H1 (cell line): ENCODE measurements at regions not wholly inside any gene's neighbourhood (a gene's known extent, or its start where the extent isn't known, plus 50 kb on each side); places are given as distances from the start of the nearest gene placed in this dataset.

Experiments
- CTCF ChIA-PET: fragments of 300-600 bp; sonication (Branson Sonifier 250); formaldehyde crosslinking; loops from one replicate; lab custom pipeline; 2021; ENCODE audit not compliant: partially characterized antibody; lab: Charles Lee
- POLR2A ChIA-PET: fragments of 300-600 bp; sonication (Branson Sonifier 250); formaldehyde crosslinking; loops from one replicate; lab custom pipeline; 2021; ENCODE audit warnings: inconsistent platforms; ENCODE audit not compliant: partially characterized antibody; lab: Charles Lee
- DNase-seq, 2 experiments: peaks; one replicate each; pipeline versions ENCODE4 v3.0.0 to v3.0.0-alpha.2; 2010 to 2022; ENCODE audit warnings: low spot score in 2 of 2, low read depth in 1 of 2, mixed read lengths in 1 of 2
- FAIRE-seq: peaks from 2 replicates; lab custom pipeline; 2011; peaks lifted over from hg19 to GRCh38; lab: Jason Lieb, UNC
- H2AFZ ChIP-seq: 2 replicates; pipeline ENCODE4 v1.8.1; 2012; ENCODE audit warnings: low read length, inconsistent platforms
- H2AK5ac ChIP-seq: 2 replicates; pipeline ENCODE4 v1.6.1; 2013; ENCODE audit warnings: low read depth, low read length
- H2BK120ac ChIP-seq: replicated peaks from 2 replicates; pipeline ENCODE3; 2013; ENCODE audit warnings: low read depth, low read length, inconsistent platforms
- H2BK12ac ChIP-seq: 2 replicates; pipeline ENCODE4 v1.6.1; 2013; ENCODE audit warnings: low read depth, low read length
- H2BK15ac ChIP-seq: 2 replicates; pipeline ENCODE4 v1.6.1; 2013; ENCODE audit warnings: low read length
- H2BK20ac ChIP-seq: 2 replicates; pipeline ENCODE4 v1.6.1; 2013; ENCODE audit warnings: low read length
- H2BK5ac ChIP-seq: 2 replicates; pipeline ENCODE4 v1.6.1; 2013; ENCODE audit warnings: low read depth, low read length
- H3K14ac ChIP-seq: 2 replicates; pipeline ENCODE4 v1.6.1; 2013; ENCODE audit warnings: inconsistent platforms; ENCODE audit not compliant: insufficient read length
- H3K18ac ChIP-seq: 2 replicates; pipeline ENCODE4 v1.6.1; 2013; ENCODE audit warnings: low read length; ENCODE audit errors: extremely low read depth
- H3K23ac ChIP-seq: 2 replicates; pipeline ENCODE4 v1.6.1; 2013; ENCODE audit warnings: inconsistent platforms; ENCODE audit not compliant: insufficient read length
- H3K23me2 ChIP-seq: 2 replicates; pipeline ENCODE4 v1.6.1; 2013; ENCODE audit warnings: low read depth, low read length
- H3K27ac ChIP-seq: 2 replicates; pipeline ENCODE4 v1.6.1; 2011; ENCODE audit warnings: low read depth, low read length, inconsistent platforms
- H3K27me3 ChIP-seq, 4 experiments: replicated peaks in 1 of 4; 1 replicate in 1 of 4; 2 replicates in 3 of 4; pipeline versions ENCODE4 v1.6.1 to v1.8.1; 2011 to 2013; ENCODE audit warnings: low read length in 3 of 4, mild to moderate bottlenecking in 3 of 4, inconsistent platforms in 2 of 4, mixed read lengths in 2 of 4, moderate library complexity in 1 of 4; ENCODE audit not compliant: control insufficient read depth in 3 of 4, insufficient read depth in 3 of 4; ENCODE audit errors: extremely low read depth in 1 of 4
- H3K36me3 ChIP-seq, 4 experiments: 2 replicates each; pipeline versions ENCODE4 v1.6.1 to v1.8.1; 2011 to 2013; ENCODE audit warnings: mild to moderate bottlenecking in 4 of 4, low read length in 3 of 4, moderate library complexity in 2 of 4, control low read depth in 1 of 4, inconsistent platforms in 1 of 4; ENCODE audit not compliant: insufficient read depth in 4 of 4, control insufficient read depth in 2 of 4
- H3K4ac ChIP-seq: replicated peaks from 2 replicates; pipeline ENCODE3; 2013; ENCODE audit warnings: low read length, low read depth, mixed read lengths, inconsistent platforms; ENCODE audit not compliant: insufficient read length
- H3K4me1 ChIP-seq, 4 experiments: replicated peaks in 1 of 4; 1 replicate in 1 of 4; 2 replicates in 3 of 4; pipeline versions ENCODE4 v1.6.1 to v1.8.1; 2011 to 2013; ENCODE audit warnings: low read length in 3 of 4, inconsistent platforms in 2 of 4, mixed read lengths in 1 of 4; ENCODE audit not compliant: insufficient read depth in 4 of 4, control insufficient read depth in 3 of 4
- H3K4me2 ChIP-seq, 2 experiments: 2 replicates each; pipeline versions ENCODE4 v1.6.1 to v1.8.1; 2011 to 2013; ENCODE audit warnings: low read depth in 2 of 2, low read length in 2 of 2, control low read depth in 1 of 2, inconsistent platforms in 1 of 2, mild to moderate bottlenecking in 1 of 2; ENCODE audit not compliant: insufficient read depth in 1 of 2
- H3K4me3 ChIP-seq, 4 experiments: fragments of 200-600, 300-600 bp in 1 of 4; sonication (generic), shearing (Covaris generic), sonication (Bioruptor Twin) in 1 of 4; 2 replicates each; pipeline versions ENCODE4 v1.5.1 to v1.8.1; 2011 to 2016; ENCODE audit warnings: low read length in 4 of 4, low read depth in 3 of 4, control low read depth in 2 of 4, inconsistent platforms in 2 of 4, mild to moderate bottlenecking in 2 of 4, mixed read lengths in 1 of 4, moderate library complexity in 1 of 4; ENCODE audit not compliant: insufficient read depth in 2 of 4; ENCODE audit errors: extremely low read depth in 1 of 4
- H3K56ac ChIP-seq: replicated peaks from 2 replicates; pipeline ENCODE3; 2013; ENCODE audit warnings: low read depth, mild to moderate bottlenecking, mixed read lengths, low read length, inconsistent platforms; ENCODE audit not compliant: insufficient read length
- H3K79me1 ChIP-seq: 2 replicates; pipeline ENCODE4 v1.6.1; 2013; ENCODE audit warnings: low read depth, low read length, control low read depth
- H3K79me2 ChIP-seq, 2 experiments: 2 replicates each; pipeline versions ENCODE4 v1.6.1 to v1.8.1; 2012 to 2013; ENCODE audit warnings: low read length in 2 of 2, mild to moderate bottlenecking in 2 of 2, inconsistent platforms in 1 of 2; ENCODE audit not compliant: insufficient read depth in 2 of 2, control insufficient read depth in 1 of 2
- H3K9ac ChIP-seq, 4 experiments: replicated peaks in 1 of 4; 1 replicate in 1 of 4; 2 replicates in 3 of 4; pipeline versions ENCODE4 v1.6.1 to v1.8.1; 2011 to 2013; ENCODE audit warnings: low read depth in 3 of 4, low read length in 3 of 4, control low read depth in 2 of 4, mild to moderate bottlenecking in 2 of 4, moderate library complexity in 2 of 4, inconsistent platforms in 1 of 4; ENCODE audit errors: extremely low read depth in 1 of 4
- H3K9me3 ChIP-seq, 2 experiments: 2 replicates each; pipeline versions ENCODE4 v1.6.1 to v1.8.1; 2012 to 2013; ENCODE audit warnings: mild to moderate bottlenecking in 2 of 2, moderate library complexity in 2 of 2, control low read depth in 1 of 2, inconsistent platforms in 1 of 2, low read depth in 1 of 2, low read length in 1 of 2, mixed read lengths in 1 of 2; ENCODE audit not compliant: insufficient read depth in 2 of 2
- H4K20me1 ChIP-seq, 2 experiments: replicated peaks in 1 of 2; 2 replicates each; pipeline versions ENCODE3 to v1.8.1; 2011 to 2013; ENCODE audit warnings: inconsistent platforms in 2 of 2, low read length in 2 of 2, mild to moderate bottlenecking in 1 of 2; ENCODE audit not compliant: insufficient read depth in 2 of 2, control insufficient read depth in 1 of 2
- H4K5ac ChIP-seq: 2 replicates; pipeline ENCODE4 v1.6.1; 2013; ENCODE audit warnings: low read length, low read depth, mixed read lengths, inconsistent platforms; ENCODE audit not compliant: insufficient read length
- H4K8ac ChIP-seq: 2 replicates; pipeline ENCODE4 v1.8.0; 2013; ENCODE audit warnings: mild to moderate bottlenecking, moderate library complexity, low read length, inconsistent platforms; ENCODE audit not compliant: insufficient read depth; ENCODE audit errors: extremely low read depth
- H4K91ac ChIP-seq: replicated peaks from 2 replicates; pipeline ENCODE3; 2013; ENCODE audit warnings: low read length, mixed read lengths, inconsistent platforms; ENCODE audit not compliant: insufficient read length
- CBX8 ChIP-seq: fragments of 300-800, 300-1000 bp; sonication (generic); IDR thresholded peaks from 2 replicates; pipeline ENCODE4 v1.7.1; 2016; ENCODE audit warnings: low read depth, low read length, borderline replicate concordance
- CREB1 ChIP-seq: IDR thresholded peaks from 2 replicates; pipeline ENCODE4 v1.6.1; 2012; ENCODE audit warnings: inconsistent platforms
- EP300 ChIP-seq, 2 experiments: IDR thresholded peaks; 1 replicate in 1 of 2; 2 replicates in 1 of 2; pipeline ENCODE4 v1.6.1; 2011 to 2012; ENCODE audit warnings: low read depth in 2 of 2, low read length in 2 of 2, mild to moderate bottlenecking in 2 of 2, borderline replicate concordance in 1 of 2, inconsistent platforms in 1 of 2, moderate library complexity in 1 of 2
- FOSL1 ChIP-seq: IDR thresholded peaks from 2 replicates; pipeline ENCODE4 v1.6.1; 2011; ENCODE audit warnings: mild to moderate bottlenecking, low read depth, low read length, moderate library complexity; ENCODE audit not compliant: insufficient read depth
- KDM1A ChIP-seq: fragments of 200-600, 300-600 bp; sonication (generic); IDR thresholded peaks from 2 replicates; pipeline ENCODE4 v1.7.1; 2016; ENCODE audit warnings: mild to moderate bottlenecking, low read length, borderline replicate concordance
- MAFK ChIP-seq: IDR thresholded peaks from 2 replicates; pipeline ENCODE4 v1.6.1; 2012; ENCODE audit warnings: low read depth, mild to moderate bottlenecking, improper control_type of control experiment, low read length
- WGBS, 2 experiments: shearing (Covaris generic) in 1 of 2; methylation state at CpG; one replicate each; pipeline versions ENCODE4 v1.1.6 to v1.1.7; 2013 to 2015; ENCODE audit warnings: low lambda C conversion rate in 2 of 2, mixed read lengths in 2 of 2, inconsistent platforms in 1 of 2, low coverage in 1 of 2, missing lambda C conversion rate in 1 of 2; ENCODE audit not compliant: insufficient replicate concordance in 2 of 2, insufficient coverage in 1 of 2, insufficient read length in 1 of 2; ENCODE audit errors: extremely low coverage in 1 of 2, missing lambda C conversion rate in 1 of 2; 5-methylcytosine and 5-hydroxymethylcytosine counted together

DNA sequence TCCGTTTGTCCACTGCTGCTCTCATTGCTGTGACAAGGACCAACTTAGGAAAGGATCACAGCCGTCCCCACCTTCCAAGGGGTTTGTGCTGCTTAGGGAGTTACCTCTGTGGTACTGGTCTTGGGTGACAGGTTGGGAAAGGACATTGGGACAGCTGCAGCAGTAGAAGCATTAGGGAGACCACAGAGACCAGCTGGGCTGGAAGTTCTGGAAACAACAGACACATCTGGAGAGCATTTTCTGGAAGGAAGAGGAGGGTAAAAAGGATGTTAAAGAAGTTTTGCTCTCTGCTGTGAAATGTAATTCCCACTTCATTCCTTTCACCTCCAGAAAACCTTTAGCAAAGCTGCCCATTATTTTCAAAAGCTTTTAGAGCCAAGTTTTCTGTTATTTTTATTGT is 304.2 kb downstream of the LRFN2 start:
- 0 out of 2 replicates have a peak overlapping the region, but pooled peaks have one; percentile 2 for H2BK15ac ChIP-seq
- no peak overlapping the region for H4K91ac ChIP-seq
- 82% methylated on average over 2 of the region's 2 CpGs; no CpG with 5 or more reads in 1 of the 2 experiments for WGBS, 2 experiments
- no peak overlapping the region for H2AK5ac ChIP-seq
- no peak overlapping the region for H3K9ac ChIP-seq
- no peak for TF ChIP-seq FOSL1
- no peak for TF ChIP-seq CBX8
- no peak for TF ChIP-seq KDM1A
- TF ChIP-seq MAFK: no peak
- TF ChIP-seq EP300 (IDR thresholded peaks at IDR 0.05; ENCODE audit: borderline replicate concordance in 1 of 2, low read depth in 2 of 2, low read length in 2 of 2): no peak
- no peak for TF ChIP-seq CREB1
- no peak overlapping the region for H4K5ac ChIP-seq
- no peaks in the 10 kb centered on the region for H3K79me1 ChIP-seq
- H3K56ac ChIP-seq: no peak overlapping the region
- H3K27me3 ChIP-seq: no peaks in the 10 kb centered on the region
- ChIA-PET POLR2A (no interaction called here), CTCF (no interaction called here)
- no peaks in the 10 kb centered on the region for H4K20me1 ChIP-seq
- FAIRE-seq: no peak
- no peak overlapping the region; the same call in 1 of the 2 replicates for H2BK5ac ChIP-seq
- H3K23ac ChIP-seq: no peak overlapping the region
- H3K9me3 ChIP-seq: no peaks in the 10 kb centered on the region
- no peak overlapping the region for H4K8ac ChIP-seq
- no peak overlapping the region for H3K18ac ChIP-seq
- H3K27ac ChIP-seq: no peak overlapping the region
- H2BK20ac ChIP-seq: 0 out of 2 replicates have a peak overlapping the region, but pooled peaks have one; percentile 67
- H3K14ac ChIP-seq: no peak overlapping the region
- DNase-seq: no peak
- no peak overlapping the region for H3K4me2 ChIP-seq
- H2BK120ac ChIP-seq: no peak overlapping the region
- no peaks in the 10 kb centered on the region; a peak in 1 of 8 replicates for H3K36me3 ChIP-seq
- no peak overlapping the region for H2BK12ac ChIP-seq
- no peaks in the 10 kb centered on the region for H3K23me2 ChIP-seq
- H3K4me1 ChIP-seq: peaks cover 12 to 27% (median 17%) of the 10 kb centered on the region in 4 experiments
- no peak overlapping the region for H3K4ac ChIP-seq
- H2AFZ ChIP-seq: no peak overlapping the region
- H3K4me3 ChIP-seq: no peak overlapping the region
- H3K79me2 ChIP-seq: no peaks in the 10 kb centered on the region
